ENCODE measurements at regions not wholly inside any gene's neighbourhood (a gene's known extent, or its start where the extent isn't known, plus 50 kb on each side); places are given as distances from the start of the nearest gene placed in this dataset.

GRCh38 chr2:196322973-196323810 lies 151.8 kb upstream of the STK17B start:
- TF ChIP-seq YY1 (IDR thresholded peaks at IDR 0.05; ENCODE audit: extremely low read depth, insufficient replicate concordance, low read depth, low read length) (no peak), ELF1 (IDR thresholded peaks at IDR 0.05; ENCODE audit: borderline replicate concordance, low read depth) (no peak), POLR2AphosphoS5 (IDR thresholded peaks at IDR 0.05; ENCODE audit: low read depth, low read length) (no peak), CEBPB (IDR thresholded peaks at IDR 0.05; ENCODE audit: low read depth) (no peak), EZH2 (IDR thresholded peaks at IDR 0.05) (no peak), SP1 (IDR thresholded peaks at IDR 0.05; ENCODE audit: low read depth) (no peak), ATF3 (IDR thresholded peaks at IDR 0.05) (no peak), EZH2phosphoT487 (IDR thresholded peaks at IDR 0.05; ENCODE audit: borderline replicate concordance) (no peak), REST (IDR thresholded peaks at IDR 0.05; ENCODE audit: low read depth) (no peak)
- TF ChIP-seq, protein P1, sequence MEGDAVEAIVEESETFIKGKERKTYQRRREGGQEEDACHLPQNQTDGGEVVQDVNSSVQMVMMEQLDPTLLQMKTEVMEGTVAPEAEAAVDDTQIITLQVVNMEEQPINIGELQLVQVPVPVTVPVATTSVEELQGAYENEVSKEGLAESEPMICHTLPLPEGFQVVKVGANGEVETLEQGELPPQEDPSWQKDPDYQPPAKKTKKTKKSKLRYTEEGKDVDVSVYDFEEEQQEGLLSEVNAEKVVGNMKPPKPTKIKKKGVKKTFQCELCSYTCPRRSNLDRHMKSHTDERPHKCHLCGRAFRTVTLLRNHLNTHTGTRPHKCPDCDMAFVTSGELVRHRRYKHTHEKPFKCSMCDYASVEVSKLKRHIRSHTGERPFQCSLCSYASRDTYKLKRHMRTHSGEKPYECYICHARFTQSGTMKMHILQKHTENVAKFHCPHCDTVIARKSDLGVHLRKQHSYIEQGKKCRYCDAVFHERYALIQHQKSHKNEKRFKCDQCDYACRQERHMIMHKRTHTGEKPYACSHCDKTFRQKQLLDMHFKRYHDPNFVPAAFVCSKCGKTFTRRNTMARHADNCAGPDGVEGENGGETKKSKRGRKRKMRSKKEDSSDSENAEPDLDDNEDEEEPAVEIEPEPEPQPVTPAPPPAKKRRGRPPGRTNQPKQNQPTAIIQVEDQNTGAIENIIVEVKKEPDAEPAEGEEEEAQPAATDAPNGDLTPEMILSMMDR (IDR thresholded peaks at IDR 0.05 in 2 of 3, conservative IDR thresholded peaks at IDR 0.05 in 1 of 3; ENCODE audit: borderline replicate concordance in 1 of 3, insufficient read depth in 1 of 3, low read depth in 2 of 3, low read length in 2 of 3), result no peak
- TF ChIP-seq, protein P2, sequence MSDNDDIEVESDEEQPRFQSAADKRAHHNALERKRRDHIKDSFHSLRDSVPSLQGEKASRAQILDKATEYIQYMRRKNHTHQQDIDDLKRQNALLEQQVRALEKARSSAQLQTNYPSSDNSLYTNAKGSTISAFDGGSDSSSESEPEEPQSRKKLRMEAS (IDR thresholded peaks at IDR 0.05), result no peak

Data from HCT116 (cell line).